ENCODE measurements at regions not wholly inside any gene's neighbourhood (a gene's known extent, or its start where the extent isn't known, plus 50 kb on each side); places are given as distances from the start of the nearest gene placed in this dataset.
"Not testable (repeated sequence)": the region's sequence is repeated elsewhere in the genome, so short reads cannot be mapped to it uniquely, and the experiment has no call there.

DNA sequence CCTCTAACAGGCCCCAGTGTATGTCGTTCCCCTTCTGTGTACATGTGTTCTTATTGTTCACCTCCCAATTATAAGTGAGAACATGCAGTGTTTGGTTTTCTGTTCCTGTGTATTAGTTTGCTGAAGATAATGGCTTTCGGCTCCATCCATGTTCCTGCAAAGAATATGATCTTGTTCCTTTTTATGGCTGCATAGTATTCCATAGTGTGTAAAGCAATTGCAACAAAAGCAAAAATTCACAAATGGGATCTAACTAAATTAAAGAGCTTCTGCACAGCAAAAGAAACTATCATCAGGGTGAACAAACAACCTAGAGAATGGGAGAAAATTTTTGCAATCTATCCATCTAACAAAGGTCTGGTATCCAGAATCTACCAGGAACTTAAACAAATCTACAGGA, 102.2 kb upstream of the ZNF92 start:
- TF ChIP-seq, protein P1, sequence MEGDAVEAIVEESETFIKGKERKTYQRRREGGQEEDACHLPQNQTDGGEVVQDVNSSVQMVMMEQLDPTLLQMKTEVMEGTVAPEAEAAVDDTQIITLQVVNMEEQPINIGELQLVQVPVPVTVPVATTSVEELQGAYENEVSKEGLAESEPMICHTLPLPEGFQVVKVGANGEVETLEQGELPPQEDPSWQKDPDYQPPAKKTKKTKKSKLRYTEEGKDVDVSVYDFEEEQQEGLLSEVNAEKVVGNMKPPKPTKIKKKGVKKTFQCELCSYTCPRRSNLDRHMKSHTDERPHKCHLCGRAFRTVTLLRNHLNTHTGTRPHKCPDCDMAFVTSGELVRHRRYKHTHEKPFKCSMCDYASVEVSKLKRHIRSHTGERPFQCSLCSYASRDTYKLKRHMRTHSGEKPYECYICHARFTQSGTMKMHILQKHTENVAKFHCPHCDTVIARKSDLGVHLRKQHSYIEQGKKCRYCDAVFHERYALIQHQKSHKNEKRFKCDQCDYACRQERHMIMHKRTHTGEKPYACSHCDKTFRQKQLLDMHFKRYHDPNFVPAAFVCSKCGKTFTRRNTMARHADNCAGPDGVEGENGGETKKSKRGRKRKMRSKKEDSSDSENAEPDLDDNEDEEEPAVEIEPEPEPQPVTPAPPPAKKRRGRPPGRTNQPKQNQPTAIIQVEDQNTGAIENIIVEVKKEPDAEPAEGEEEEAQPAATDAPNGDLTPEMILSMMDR (IDR thresholded peaks at IDR 0.05), result not testable (repeated sequence)
- TF ChIP-seq POLR2AphosphoS5 (IDR thresholded peaks at IDR 0.05), result not testable (repeated sequence)

Measured in breast epithelium (tissue), 3 donors.